ENCODE measurements at regions not wholly inside any gene's neighbourhood (a gene's known extent, or its start where the extent isn't known, plus 50 kb on each side); places are given as distances from the start of the nearest gene placed in this dataset.
"Not testable (repeated sequence)": the region's sequence is repeated elsewhere in the genome, so short reads cannot be mapped to it uniquely, and the experiment has no call there.

GRCh38 chr12:102297412-102297811 is 99.8 kb upstream of the PMCH start:
- no peak for DNase-seq (ENCODE audit: low read depth)

- no peak for DNase-seq (ENCODE audit: low read depth)
These were observed 96.9 kb upstream of the PMCH start for GRCh38 chr12:102294568-102294967.

GRCh38 chr12:102291498-102292440 is 94.1 kb upstream of the PMCH start:
- not testable (repeated sequence) for DNase-seq (ENCODE audit: low read depth)

GRCh38 chr12:102289702-102290101 is 92.1 kb upstream of the PMCH start:
- not testable (repeated sequence) for DNase-seq (ENCODE audit: low read depth)

- no peak for DNase-seq (ENCODE audit: low read depth)
These were observed 83.6 kb upstream of the PMCH start for GRCh38 chr12:102281231-102281630.

GRCh38 chr12:102255687-102256086 is 58.1 kb upstream of the PMCH start:
- not testable (repeated sequence) for DNase-seq (ENCODE audit: low read depth)

GRCh38 chr12:102251005-102251404 is 53.4 kb upstream of the PMCH start:
- not testable (repeated sequence) for DNase-seq (ENCODE audit: low read depth)

- no peak for DNase-seq (ENCODE audit: low read depth)
These were observed 51.6 kb upstream of the PMCH start for GRCh38 chr12:102249079-102249841.
